Left lung (tissue), 4 donors: ENCODE measurements at regions not wholly inside any gene's neighbourhood (a gene's known extent, or its start where the extent isn't known, plus 50 kb on each side); places are given as distances from the start of the nearest gene placed in this dataset.
"Not testable (repeated sequence)": the region's sequence is repeated elsewhere in the genome, so short reads cannot be mapped to it uniquely, and the experiment has no call there.

Experiments used
- ATAC-seq: fragments of 200-7000 bp; cut with Tn5 transposase; one replicate; pipeline ENCODE4 v1.9.1; 2020; ENCODE audit warnings: moderate library complexity
- DNase-seq, 4 donors: peaks; one replicate each; pipeline ENCODE4 v3.0.0-alpha.2; 2013 to 2020
- H3K27ac ChIP-seq, 2 donors: fragments of 200-600 bp; sonication (generic) in 1 of 2; one replicate each; pipeline versions ENCODE4 v1.5.0 to v1.8.0; 2020 to 2021
- H3K27me3 ChIP-seq, 2 donors: fragments of 200-600 bp; sonication (generic) in 1 of 2; one replicate each; pipeline versions ENCODE4 v1.5.0 to v1.8.0; 2020 to 2021
- H3K36me3 ChIP-seq, 2 donors: fragments of 200-600 bp; sonication (generic) in 1 of 2; one replicate each; pipeline versions ENCODE4 v1.5.0 to v1.8.0; 2020 to 2021
- H3K4me1 ChIP-seq, 2 donors: fragments of 200-600 bp; one replicate each; pipeline ENCODE4 v1.8.0; 2021
- H3K4me3 ChIP-seq, 2 donors: fragments of 200-600 bp; sonication (generic) in 1 of 2; one replicate each; pipeline versions ENCODE4 v1.5.0 to v1.8.0; 2020 to 2021; ENCODE audit warnings: mild to moderate bottlenecking in 1 of 2
- H3K9me3 ChIP-seq, 2 donors: fragments of 200-600 bp; sonication (generic) in 1 of 2; one replicate each; pipeline versions ENCODE4 v1.5.0 to v1.8.0; 2020 to 2021
- CTCF ChIP-seq, 2 donors: fragments of 200-600 bp; sonication (generic) in 1 of 2; IDR thresholded peaks; one replicate each; pipeline versions ENCODE4 v1.5.0 to v1.8.0; 2021; ENCODE audit warnings: antibody characterized with exemption in 2 of 2
- intact Hi-C, 2 donors: fragments of 100-400 bp; cut with DNase I; formaldehyde crosslinking; loops; one replicate each; pipeline versions ENCODE4 v1.11.2 to v1.14.2; 2022
- donor health status: DM: no; HTN: yes; CAD: no.
- donor health status: DM: no; HTN: no; CAD: no.

DNA sequence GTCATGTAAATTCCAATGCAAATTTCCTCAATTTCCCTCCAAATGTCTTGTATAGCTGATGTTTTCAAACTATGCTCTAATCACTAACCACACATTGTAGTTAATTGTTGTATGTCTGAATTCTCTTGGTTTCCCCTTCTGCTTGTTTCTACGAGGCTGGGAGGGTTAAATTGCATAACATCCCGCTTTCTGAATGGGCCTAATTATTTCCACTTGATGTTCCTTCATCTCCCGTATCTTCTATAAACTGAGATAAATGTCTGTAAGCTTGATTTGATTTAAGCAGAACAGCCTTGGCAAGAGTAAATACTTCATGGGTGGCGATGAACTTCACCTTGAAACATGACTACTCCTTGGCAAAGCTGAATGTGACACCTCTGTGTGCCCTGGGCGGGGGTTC is 72.2 kb downstream of the SERINC2 start:
- ATAC-seq (no peak), DNase-seq (no peak)
- no peak for TF ChIP-seq CTCF (IDR thresholded peaks at IDR 0.05)
- H3K36me3 ChIP-seq = no peaks in the 10 kb centered on the region
- H3K27me3 ChIP-seq = no peaks in the 10 kb centered on the region
- no peak overlapping the region for H3K27ac ChIP-seq
- H3K4me1 ChIP-seq = peaks cover 0 to 32% of the 10 kb centered on the region in 2 donors
- H3K4me3 ChIP-seq = no peak overlapping the region
- H3K9me3 ChIP-seq = peaks cover 0 to 2% of the 10 kb centered on the region in 2 donors
- intact Hi-C loops = no loop called here

DNA sequence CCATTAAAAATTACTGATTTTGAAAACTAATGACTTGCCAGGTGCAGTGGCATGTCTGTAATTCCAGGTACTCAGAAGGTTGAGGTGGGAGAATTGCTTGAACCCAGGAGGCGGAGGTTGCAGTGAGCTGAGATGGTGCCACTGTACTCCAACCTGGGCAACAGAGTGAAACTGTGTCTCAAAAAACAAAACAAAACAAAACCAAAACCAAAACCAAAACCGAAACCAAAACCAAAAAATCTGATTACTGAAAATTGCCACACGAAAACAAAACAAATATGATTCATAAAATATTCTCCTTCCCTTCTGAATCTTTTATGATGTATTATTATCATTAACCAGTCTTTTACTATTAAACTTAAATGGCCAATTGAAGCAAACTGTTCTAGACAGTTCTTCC is 74.1 kb downstream of the SERINC2 start:
- no peak for TF ChIP-seq CTCF (IDR thresholded peaks at IDR 0.05)
- Histone ChIP-seq H3K27ac (no peak overlapping the region), H3K36me3 (no peaks in the 10 kb centered on the region), H3K9me3 (no peaks in the 10 kb centered on the region), H3K4me1 (peaks cover 0 to 20% of the 10 kb centered on the region in 2 donors), H3K27me3 (no peaks in the 10 kb centered on the region), H3K4me3 (no peak overlapping the region)
- no peak for ATAC-seq
- DNase-seq = no peak
- intact Hi-C loops = no loop called here

- H3K27ac ChIP-seq = no peak overlapping the region
- TF ChIP-seq CTCF (IDR thresholded peaks at IDR 0.05) = no peak
- H3K4me3 ChIP-seq = no peak overlapping the region
- H3K27me3 ChIP-seq = no peaks in the 10 kb centered on the region
- intact Hi-C loops = no loop called here
- no peaks in the 10 kb centered on the region for H3K9me3 ChIP-seq
- ATAC-seq = no peak
- DNase-seq = no peak
- peaks cover 0 to 14% of the 10 kb centered on the region in 2 donors for H3K4me1 ChIP-seq
- no peaks in the 10 kb centered on the region for H3K36me3 ChIP-seq
Observed at GRCh38 chr1:31487721-31488293, 74.8 kb downstream of the SERINC2 start.

GRCh38 chr1:31488528-31488927 is 75.5 kb downstream of the SERINC2 start:
- Histone ChIP-seq H3K27me3 (no peaks in the 10 kb centered on the region), H3K27ac (no peak overlapping the region), H3K4me3 (no peak overlapping the region), H3K36me3 (no peaks in the 10 kb centered on the region), H3K9me3 (no peaks in the 10 kb centered on the region), H3K4me1 (peaks cover 0 to 9% of the 10 kb centered on the region in 2 donors)
- intact Hi-C loops = no loop called here
- no peak for DNase-seq
- ATAC-seq = no peak
- no peak for TF ChIP-seq CTCF (IDR thresholded peaks at IDR 0.05)

DNA sequence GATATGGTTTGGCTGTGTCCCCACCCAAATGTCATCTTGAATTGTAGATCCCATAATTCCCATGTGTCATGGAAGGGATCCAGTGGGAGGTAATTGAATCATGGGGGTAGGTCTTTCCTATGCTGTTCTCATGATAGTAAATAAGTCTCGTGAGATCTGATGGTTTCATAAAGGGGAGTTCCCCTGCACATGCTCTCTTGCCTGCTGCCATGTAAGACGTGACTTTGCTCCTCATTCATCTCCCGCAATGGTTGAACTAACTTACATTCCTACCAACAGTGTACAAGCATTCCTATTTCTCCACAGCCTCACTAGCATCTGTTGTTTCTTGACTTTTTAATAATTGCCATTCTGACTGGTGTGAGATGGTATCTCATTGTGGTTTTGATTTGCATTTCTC is 76.6 kb downstream of the SERINC2 start:
- H3K9me3 ChIP-seq, H3K36me3 ChIP-seq, H3K4me3 ChIP-seq, H3K4me1 ChIP-seq, DNase-seq, H3K27me3 ChIP-seq, intact Hi-C loops, H3K27ac ChIP-seq, ATAC-seq: not testable (repeated sequence)

DNA sequence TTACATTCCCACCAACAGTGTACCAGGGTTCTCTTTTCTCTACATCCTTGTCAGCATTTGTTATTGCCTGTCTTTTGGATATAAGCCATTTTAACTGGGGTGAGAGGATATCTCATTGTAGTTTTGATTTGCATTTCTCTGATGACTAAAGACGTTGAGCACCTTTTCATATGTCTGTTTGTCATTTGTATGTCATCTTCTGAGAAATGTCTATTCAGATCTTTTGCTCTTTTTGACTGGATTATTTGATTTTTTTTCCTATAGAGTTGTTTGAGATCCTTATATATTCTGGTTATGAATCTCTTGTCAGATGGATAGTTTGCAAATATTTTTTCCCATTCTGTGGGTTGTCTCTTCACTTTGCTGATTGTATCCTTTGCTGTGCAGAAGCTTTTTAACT is 77.6 kb downstream of the SERINC2 start:
- H3K9me3 ChIP-seq, ATAC-seq, H3K27ac ChIP-seq, intact Hi-C loops, DNase-seq, H3K4me1 ChIP-seq, H3K4me3 ChIP-seq, H3K36me3 ChIP-seq, H3K27me3 ChIP-seq: not testable (repeated sequence)

DNA sequence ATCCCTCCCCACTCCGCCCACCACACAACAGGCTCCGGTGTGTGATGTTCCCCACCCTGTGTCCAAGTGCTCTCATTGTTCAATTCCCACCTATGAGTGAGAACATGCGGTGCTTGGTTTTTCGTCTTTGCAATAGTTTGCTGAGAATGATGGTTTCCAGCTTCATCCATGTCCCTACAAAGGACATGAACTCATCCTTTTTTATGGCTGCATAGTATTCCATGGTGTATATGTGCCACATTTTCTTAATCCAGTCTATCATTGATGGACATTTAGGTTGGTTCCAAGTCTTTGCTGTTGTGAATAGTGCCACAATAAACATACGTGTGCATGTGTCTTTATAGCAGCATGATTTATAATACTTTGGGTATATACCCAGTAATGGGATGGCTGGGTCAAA is 81.0 kb upstream of the TINAGL1 start:
- H3K36me3 ChIP-seq, H3K27me3 ChIP-seq, DNase-seq, H3K4me1 ChIP-seq, H3K9me3 ChIP-seq, intact Hi-C loops, H3K27ac ChIP-seq, ATAC-seq, H3K4me3 ChIP-seq: not testable (repeated sequence)

DNA sequence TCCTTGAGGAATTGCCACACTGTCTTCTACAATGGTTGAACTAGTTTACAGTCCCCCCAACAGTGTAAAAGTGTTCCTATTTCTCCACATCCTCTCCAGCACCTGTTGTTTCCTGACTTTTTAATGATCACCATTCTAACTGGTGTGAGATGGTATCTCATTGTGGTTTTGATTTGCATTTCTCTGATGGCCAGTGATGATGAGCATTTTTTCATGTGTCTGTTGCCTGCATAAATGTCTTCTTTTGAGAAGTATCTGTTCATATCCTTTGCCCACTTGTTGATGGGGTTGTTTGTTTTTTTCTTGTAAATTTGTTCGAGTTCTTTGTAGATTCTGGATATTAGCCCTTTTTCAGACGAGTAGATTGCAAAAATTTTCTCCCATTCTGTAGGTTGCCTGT is 80.5 kb upstream of the TINAGL1 start:
- intact Hi-C loops, H3K27me3 ChIP-seq, DNase-seq: not testable (repeated sequence)

More for the DNA sequence above, 80.5 kb upstream of the TINAGL1 start:
- not testable (repeated sequence) for H3K9me3 ChIP-seq, H3K4me1 ChIP-seq, H3K36me3 ChIP-seq, H3K4me3 ChIP-seq, ATAC-seq, H3K27ac ChIP-seq
